ENCODE measurements at regions not wholly inside any gene's neighbourhood (a gene's known extent, or its start where the extent isn't known, plus 50 kb on each side); places are given as distances from the start of the nearest gene placed in this dataset.
"Not testable (repeated sequence)": the region's sequence is repeated elsewhere in the genome, so short reads cannot be mapped to it uniquely, and the experiment has no call there.

- DNase-seq: not testable (repeated sequence)
Measured at GRCh38 chrX:141520750-141521149, 63.8 kb downstream of the SPANXA1 start.

GRCh38 chrX:141475788-141476187, 108.8 kb downstream of the SPANXA1 start:
- not testable (repeated sequence) for DNase-seq

- DNase-seq: no peak
Measured at GRCh38 chrX:141469469-141469868, 115.1 kb downstream of the SPANXA1 start.

GRCh38 chrX:141468940-141469339, 115.6 kb downstream of the SPANXA1 start:
- DNase-seq: no peak

- DNase-seq: no peak
Measured at GRCh38 chrX:141467442-141467841, 117.1 kb downstream of the SPANXA1 start.

- no peak for DNase-seq
Measured at GRCh38 chrX:141455103-141455502, 129.4 kb downstream of the SPANXA1 start.

GRCh38 chrX:141443922-141444321, 140.6 kb downstream of the SPANXA1 start:
- DNase-seq: no peak

GRCh38 chrX:141439651-141440050, 144.9 kb downstream of the SPANXA1 start:
- no peak for DNase-seq

- no peak for DNase-seq
Measured at GRCh38 chrX:141415889-141416288, 168.6 kb downstream of the SPANXA1 start.

GRCh38 chrX:141405853-141406492, 163.7 kb upstream of the SPANXC start:
- no peak for DNase-seq

GRCh38 chrX:141405486-141405852, 163.2 kb upstream of the SPANXC start:
- DNase-seq: no peak

GRCh38 chrX:141402897-141403610, 160.7 kb upstream of the SPANXC start:
- DNase-seq: no peak

- DNase-seq: no peak
Measured at GRCh38 chrX:141396536-141396935, 154.2 kb upstream of the SPANXC start.

- no peak for DNase-seq
Measured at GRCh38 chrX:141375011-141375760, 132.9 kb upstream of the SPANXC start.

- DNase-seq: no peak
Measured at GRCh38 chrX:141341743-141342142, 99.4 kb upstream of the SPANXC start.

- peak; percentile 22 for DNase-seq
Measured at GRCh38 chrX:141341341-141341740, 99.0 kb upstream of the SPANXC start.

GRCh38 chrX:141320801-141321200, 78.5 kb upstream of the SPANXC start:
- no peak for DNase-seq

- no peak for DNase-seq
Measured at GRCh38 chrX:141314441-141314840, 72.1 kb upstream of the SPANXC start.

- DNase-seq: no peak
Measured at GRCh38 chrX:141301017-141301416, 58.7 kb upstream of the SPANXC start.
